ENCODE measurements at regions not wholly inside any gene's neighbourhood (a gene's known extent, or its start where the extent isn't known, plus 50 kb on each side); places are given as distances from the start of the nearest gene placed in this dataset.

DNA sequence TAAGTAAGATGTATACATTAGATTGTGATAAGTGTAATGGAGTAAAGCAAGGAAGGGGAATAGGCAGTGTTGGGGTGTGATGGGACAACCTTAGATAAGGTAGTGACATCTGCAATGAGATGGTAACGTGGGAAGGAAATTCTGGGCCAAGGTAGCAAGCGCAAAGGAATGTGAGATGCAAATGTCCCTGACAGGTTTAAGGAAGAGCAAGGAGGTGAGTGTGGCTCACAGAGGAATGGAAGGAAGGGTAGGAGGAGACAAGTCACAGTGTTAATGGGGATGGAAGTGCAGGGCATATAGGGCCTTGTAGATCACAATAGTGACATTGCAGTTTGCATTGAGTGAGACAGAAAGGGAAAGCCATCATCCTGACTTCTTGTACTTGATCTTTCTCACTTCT, 170.9 kb upstream of the FAM98A start:
- TF ChIP-seq, protein P1, sequence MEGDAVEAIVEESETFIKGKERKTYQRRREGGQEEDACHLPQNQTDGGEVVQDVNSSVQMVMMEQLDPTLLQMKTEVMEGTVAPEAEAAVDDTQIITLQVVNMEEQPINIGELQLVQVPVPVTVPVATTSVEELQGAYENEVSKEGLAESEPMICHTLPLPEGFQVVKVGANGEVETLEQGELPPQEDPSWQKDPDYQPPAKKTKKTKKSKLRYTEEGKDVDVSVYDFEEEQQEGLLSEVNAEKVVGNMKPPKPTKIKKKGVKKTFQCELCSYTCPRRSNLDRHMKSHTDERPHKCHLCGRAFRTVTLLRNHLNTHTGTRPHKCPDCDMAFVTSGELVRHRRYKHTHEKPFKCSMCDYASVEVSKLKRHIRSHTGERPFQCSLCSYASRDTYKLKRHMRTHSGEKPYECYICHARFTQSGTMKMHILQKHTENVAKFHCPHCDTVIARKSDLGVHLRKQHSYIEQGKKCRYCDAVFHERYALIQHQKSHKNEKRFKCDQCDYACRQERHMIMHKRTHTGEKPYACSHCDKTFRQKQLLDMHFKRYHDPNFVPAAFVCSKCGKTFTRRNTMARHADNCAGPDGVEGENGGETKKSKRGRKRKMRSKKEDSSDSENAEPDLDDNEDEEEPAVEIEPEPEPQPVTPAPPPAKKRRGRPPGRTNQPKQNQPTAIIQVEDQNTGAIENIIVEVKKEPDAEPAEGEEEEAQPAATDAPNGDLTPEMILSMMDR (conservative IDR thresholded peaks at IDR 0.05), result no peak
- H3K27ac ChIP-seq, result no peak overlapping the region

DNA sequence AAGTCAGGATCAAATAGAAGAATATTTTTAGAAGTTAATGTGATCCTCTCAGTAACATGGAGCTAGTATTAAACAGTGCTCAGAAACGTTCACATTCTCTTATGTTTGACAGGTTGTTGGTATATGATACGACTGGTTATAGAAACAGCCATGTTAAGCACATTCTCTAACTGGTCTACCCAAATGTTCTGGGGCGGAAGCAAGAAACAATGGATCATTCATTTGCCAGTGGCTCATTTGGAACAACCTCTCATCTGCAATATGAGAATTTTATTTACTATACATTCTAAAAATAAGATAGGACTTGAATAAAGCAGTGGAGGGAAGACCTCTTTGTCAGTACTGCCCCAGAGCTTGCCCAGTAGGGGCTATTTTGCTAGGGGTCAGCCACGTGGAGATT, 167.1 kb upstream of the FAM98A start:
- H3K27ac ChIP-seq, result no peak overlapping the region
- TF ChIP-seq, protein P1 (conservative IDR thresholded peaks at IDR 0.05), result no peak

DNA sequence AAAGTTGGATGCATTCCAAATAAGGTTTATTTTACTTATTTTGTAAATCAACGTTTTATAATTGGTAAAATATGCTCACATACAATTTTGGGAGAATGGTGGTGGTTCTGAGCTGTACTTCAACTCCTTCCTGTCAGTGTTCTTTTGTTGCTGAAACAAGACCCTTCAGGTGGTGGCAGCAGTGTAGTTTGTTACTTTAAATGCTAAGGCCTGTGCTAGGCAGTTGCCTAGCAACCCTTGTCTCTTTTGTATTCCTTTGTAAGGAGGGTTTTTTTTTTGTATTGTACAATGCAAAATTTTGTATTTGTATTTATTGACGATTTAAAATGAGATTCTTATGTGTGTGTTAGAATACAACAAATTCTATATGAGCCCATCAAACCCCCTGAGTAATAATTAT, 166.0 kb upstream of the FAM98A start:
- TF ChIP-seq, protein P1 (conservative IDR thresholded peaks at IDR 0.05), result no peak
- no peak overlapping the region for H3K27ac ChIP-seq

DNA sequence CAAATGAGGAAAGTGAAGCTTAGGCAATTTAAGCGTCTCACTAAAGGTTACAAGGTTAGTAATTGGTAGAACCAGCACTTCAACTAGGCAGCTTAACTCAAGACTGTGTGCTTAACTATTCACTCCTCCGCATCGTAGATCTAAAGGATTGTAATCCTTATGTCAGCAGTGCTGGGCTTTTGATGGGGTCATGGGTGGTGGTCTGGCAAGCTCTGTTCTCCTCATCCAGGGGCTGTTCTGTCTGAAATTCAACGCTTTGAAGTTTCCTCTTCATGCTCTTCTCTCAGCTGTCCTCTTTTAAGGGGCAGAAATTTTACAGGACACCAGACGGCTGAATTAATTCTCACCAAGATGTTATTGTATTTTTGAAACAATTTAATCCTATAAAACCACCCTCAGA, 165.5 kb upstream of the FAM98A start:
- TF ChIP-seq, protein P1 (conservative IDR thresholded peaks at IDR 0.05), result no peak
- no peak overlapping the region for H3K27ac ChIP-seq

DNA sequence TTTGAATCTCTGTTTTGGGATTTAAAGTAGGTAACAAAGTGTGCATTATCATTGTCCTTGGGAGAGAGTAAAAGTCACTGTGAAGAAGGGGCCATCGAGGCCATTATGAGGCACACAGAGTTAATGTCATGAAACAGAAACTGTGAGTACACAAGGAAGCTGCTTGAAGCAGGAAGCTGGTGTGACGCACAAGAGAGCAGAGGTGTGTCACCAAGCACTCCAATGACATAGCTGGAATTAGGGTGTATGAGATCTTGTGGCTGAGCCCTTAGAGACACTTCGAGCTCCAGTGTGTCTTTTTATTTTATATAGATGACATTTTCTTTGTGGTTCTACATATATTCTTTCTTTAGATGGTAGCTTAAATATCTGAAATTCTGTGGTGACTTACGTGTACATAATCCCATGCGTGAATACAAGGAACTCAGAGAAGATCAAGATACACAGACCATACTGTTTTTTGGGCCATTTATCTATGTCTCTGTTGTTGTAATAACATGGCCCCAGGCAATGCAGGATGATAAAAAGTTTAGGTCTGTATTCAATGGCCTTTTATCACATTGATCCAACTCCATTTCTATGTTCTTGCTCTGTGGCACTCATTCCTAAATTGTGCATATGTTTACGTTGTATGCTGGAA, 164.7 kb upstream of the FAM98A start:
- H3K27ac ChIP-seq, result no peak overlapping the region
- TF ChIP-seq, protein P1 (conservative IDR thresholded peaks at IDR 0.05), result no peak

DNA sequence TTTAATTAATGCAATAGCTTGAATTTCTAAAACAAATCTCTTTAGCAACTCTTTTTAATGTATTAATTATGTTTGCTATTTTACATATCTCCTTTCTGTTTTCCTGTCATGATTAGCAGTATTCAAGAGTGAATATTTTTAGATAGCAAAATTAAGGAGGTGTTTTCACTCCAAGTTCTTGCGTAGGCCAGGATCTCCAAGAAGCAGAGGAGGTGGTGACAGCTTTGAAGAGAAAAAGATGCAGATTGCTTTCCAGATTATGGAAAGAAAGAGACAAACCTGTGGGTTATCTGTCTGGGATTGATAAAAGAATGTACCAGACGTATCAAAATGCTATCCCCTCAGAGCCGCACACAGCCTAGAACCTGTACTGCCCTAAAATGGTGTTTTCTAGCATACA, 163.5 kb upstream of the FAM98A start:
- no peak overlapping the region for H3K27ac ChIP-seq
- TF ChIP-seq, protein P1 (conservative IDR thresholded peaks at IDR 0.05), result no peak

DNA sequence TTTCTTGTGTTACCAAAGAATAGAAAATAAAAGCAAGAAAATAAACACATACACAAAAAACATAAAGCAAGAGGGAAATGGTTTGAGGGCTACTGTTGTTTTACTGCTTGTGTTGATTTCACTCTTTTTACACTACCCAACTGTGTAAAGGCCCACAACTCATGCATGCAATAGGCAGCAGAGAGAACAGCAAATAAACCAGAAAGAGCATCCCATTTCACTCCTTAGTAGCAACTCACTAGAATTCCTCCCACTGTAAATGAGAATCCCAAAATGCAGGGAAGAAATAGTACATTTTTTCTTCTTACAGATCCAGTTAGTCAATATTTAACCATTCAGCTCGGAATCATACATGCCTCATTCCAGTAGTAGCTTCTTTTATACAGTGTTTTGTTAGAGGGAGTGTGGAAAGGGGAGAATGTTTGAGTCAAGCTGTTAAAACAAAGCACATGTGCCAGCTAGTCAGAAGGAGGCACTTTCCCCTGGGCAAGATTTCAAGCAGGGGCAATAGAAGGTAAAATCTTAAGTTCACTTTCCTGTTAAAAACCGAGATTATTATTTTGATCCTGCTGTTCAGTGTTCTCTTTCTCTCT, 147.2 kb upstream of the FAM98A start:
- TF ChIP-seq, protein P1 (conservative IDR thresholded peaks at IDR 0.05), result no peak

More for the DNA sequence above, 147.2 kb upstream of the FAM98A start:
- no peak overlapping the region for H3K27ac ChIP-seq

Data from VCaP (cell line).